ENCODE measurements at regions not wholly inside any gene's neighbourhood (a gene's known extent, or its start where the extent isn't known, plus 50 kb on each side); places are given as distances from the start of the nearest gene placed in this dataset.

DNA sequence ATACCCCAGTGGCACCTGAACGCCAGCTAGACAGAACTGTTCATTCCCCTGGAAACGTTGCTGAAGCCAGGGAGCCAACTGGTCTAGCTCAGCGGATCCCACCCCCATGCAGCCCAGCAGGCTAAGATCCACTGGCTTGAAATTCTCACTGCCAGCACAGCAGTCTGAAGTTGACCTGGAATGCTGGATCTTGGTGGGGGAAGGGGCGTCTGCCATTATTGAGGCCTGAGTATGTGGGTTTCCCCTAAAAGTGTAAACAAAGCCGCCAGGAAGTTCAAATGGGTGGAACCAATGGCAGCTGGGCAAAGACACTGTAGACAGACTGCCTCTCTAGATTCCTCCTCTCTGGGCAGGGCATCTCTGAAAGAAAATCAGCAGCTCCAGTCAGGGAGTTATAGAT, 213.0 kb downstream of the NKX6-1 start:
- TF ChIP-seq FOS (IDR thresholded peaks at IDR 0.05; ENCODE audit: borderline replicate concordance, insufficient read depth, low read length) (no peak), EZH2 (IDR thresholded peaks at IDR 0.05; ENCODE audit: borderline replicate concordance, low read depth, low read length, severe bottlenecking) (no peak), POLR2A (IDR thresholded peaks at IDR 0.05; ENCODE audit: low read depth, low read length) (no peak), POLR2AphosphoS5 (IDR thresholded peaks at IDR 0.05; ENCODE audit: insufficient read depth, low read depth, low read length) (no peak)
- TF ChIP-seq, protein P1, sequence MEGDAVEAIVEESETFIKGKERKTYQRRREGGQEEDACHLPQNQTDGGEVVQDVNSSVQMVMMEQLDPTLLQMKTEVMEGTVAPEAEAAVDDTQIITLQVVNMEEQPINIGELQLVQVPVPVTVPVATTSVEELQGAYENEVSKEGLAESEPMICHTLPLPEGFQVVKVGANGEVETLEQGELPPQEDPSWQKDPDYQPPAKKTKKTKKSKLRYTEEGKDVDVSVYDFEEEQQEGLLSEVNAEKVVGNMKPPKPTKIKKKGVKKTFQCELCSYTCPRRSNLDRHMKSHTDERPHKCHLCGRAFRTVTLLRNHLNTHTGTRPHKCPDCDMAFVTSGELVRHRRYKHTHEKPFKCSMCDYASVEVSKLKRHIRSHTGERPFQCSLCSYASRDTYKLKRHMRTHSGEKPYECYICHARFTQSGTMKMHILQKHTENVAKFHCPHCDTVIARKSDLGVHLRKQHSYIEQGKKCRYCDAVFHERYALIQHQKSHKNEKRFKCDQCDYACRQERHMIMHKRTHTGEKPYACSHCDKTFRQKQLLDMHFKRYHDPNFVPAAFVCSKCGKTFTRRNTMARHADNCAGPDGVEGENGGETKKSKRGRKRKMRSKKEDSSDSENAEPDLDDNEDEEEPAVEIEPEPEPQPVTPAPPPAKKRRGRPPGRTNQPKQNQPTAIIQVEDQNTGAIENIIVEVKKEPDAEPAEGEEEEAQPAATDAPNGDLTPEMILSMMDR (IDR thresholded peaks at IDR 0.05; ENCODE audit: extremely low read depth in 1 of 2, insufficient read depth in 1 of 2, low read depth in 1 of 2, low read length in 2 of 2) = no peak
- TF ChIP-seq, protein P2, sequence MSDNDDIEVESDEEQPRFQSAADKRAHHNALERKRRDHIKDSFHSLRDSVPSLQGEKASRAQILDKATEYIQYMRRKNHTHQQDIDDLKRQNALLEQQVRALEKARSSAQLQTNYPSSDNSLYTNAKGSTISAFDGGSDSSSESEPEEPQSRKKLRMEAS (IDR thresholded peaks at IDR 0.05; ENCODE audit: insufficient read depth, insufficient read length) = no peak
